GM18867 (cell line): ENCODE measurements at regions not wholly inside any gene's neighbourhood (a gene's known extent, or its start where the extent isn't known, plus 50 kb on each side); places are given as distances from the start of the nearest gene placed in this dataset.

Experiments
- ATAC-seq: cut with Tn5 transposase; IDR thresholded peaks from one replicate; pipeline ENCODE4 v1.9.1; 2021; ENCODE audit warnings: mild to moderate bottlenecking, moderate library complexity; ENCODE audit not compliant: unreplicated experiment

DNA sequence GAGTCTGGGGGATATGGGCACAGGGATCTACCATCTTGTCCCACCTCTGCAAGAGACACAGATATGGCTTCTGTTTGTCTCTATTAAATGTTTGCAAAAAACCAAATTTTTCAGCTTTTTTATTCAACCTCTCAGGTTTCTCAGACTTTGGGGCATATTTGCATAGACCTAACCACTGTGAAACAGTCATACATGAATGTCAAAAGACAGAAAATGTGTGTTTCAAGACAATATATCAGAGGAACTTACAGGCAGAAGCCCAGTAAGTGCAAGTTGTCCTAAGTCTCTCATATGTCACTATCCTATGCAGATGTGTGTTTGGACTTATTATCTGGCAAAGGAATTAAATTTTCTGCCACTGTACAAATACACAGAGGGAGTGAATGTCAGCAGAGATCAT, 951.2 kb downstream of the PCDH18 start:
- ATAC-seq, result no peak

DNA sequence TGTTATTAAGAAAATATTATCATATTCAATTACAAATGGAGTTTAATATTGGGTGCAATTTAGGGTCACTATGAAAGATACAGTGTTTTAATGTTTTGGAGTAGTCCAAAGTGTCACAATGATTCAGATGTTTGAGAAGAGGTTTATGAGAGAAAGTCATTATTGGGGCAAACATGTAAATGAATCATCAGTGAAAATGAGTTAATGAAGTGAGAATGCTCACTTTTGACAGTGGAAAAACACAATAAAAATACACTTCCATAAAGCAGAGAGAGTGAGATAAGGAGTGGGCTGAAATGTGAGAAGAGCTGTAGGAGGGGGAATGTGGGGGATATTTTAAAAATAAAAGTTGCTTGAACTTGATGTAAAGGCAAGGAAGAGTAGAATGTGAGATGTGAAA, 957.1 kb downstream of the PCDH18 start:
- no peak for ATAC-seq

DNA sequence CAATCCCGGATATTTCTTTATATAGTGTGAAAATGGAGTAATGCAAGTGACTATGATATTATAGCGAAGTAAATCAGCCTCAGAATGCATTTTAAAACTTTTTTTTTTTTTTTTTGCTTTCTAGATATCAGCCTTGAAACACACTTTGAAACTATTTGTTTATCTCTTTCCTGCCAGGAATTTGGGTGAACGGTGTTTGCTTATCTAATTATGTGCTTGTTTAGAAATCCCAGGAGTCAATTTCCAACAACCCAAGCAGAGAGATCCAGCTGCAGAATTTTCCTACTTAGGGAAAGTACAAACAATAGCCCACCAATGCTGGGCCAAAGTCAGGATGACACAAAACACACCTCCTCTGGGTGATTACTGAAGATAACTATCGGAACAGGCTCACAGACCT, 958.8 kb downstream of the PCDH18 start:
- no peak for ATAC-seq

DNA sequence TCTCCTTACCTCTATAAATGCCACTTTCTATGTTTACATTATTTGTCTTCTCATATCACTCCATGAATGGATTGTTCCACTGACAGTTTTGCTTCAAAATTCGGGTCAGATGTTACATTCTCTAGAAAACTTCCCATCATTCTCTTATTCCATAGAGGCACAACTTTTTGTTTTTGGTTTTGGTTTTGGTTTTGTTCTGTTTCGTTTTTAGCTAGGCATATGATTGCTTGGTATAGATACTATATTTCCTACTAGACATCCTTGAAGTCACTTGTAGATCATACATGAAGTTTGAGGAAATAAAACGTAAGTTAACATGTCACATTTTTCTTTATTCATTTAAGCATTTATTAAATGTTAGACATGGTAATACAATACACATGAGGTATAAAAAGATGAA, 961.0 kb downstream of the PCDH18 start:
- peak; percentile 48 for ATAC-seq

DNA sequence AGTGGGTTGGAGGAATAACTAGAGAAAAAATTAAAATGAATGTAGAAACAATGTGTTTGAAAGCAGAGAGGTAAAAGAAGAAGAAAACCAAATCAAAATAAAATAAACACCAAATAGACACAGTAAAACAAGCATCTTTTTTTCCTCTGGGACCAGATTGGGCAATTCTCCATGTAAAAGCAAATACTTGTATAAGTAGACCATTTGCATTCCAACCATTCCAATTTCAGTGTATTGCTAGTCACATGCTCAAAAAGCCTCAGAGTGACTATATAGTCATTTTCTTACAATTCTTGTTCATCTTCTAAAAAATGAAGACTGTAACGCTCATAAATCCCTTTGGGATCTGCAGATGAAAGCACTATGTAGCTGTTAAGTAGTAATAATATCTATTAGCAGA, 969.5 kb downstream of the PCDH18 start:
- ATAC-seq, result no peak

DNA sequence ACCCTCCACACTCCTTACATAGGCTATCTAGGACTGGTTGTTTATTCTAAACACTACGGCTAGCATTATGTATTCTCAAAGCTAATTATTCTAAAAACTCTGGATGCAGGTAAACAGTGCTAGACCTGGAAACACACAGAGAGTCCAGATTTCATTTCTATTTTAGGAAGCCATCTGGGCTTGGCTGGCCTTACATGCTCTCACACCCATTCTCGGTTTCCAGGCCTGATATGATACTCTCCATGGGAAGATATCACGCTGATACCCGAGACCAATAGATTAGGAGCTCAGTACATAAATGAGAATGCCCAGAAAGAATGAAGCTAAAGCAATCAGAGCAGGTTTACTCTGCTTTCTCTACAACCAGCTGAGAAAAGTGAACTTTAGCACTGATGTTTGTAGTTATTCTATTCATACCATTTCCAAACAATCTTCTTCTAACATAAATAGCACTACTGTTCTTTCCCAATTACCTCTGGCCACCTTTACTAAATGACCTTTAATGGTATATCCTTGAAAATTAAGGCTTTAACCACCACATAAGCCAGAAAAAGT, 973.3 kb downstream of the PCDH18 start:
- ATAC-seq, result no peak

DNA sequence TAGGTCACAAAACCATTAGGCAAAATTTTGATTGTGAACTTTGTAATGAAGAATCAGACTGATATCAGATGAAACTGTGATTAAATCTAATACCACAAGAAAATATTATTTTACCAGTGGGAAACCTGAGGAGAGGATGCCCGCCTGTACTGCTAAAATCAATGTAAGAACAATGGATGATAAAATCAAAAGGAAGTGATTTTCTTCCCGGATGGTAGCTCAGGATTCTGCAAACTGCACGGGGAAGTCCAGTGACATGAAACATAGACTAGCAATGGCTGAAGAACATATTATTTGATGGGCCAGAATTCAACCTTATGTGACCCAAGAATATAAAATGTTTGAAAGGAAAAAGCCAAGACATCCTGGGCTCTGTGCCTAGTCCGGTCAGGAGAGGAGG, 974.9 kb downstream of the PCDH18 start:
- no peak for ATAC-seq

DNA sequence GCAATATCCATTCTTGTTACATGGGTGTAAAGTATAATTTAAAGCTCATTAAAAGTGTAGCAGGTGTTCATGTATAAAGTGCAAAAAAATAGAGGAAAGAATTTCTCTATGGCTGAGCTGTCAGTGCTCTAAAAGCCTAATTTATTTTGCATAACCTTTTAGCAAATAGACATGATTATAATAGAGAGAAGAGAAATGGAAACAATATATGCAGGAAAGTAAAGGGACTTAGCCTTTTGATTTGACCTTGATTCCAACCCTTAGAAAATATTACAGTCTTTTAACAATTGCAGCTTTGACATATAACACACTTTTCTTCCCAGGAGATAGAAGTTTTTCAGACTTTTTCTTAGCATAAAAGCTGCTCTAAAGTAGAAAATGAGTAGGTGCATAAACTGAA, 978.3 kb downstream of the PCDH18 start:
- no peak for ATAC-seq

DNA sequence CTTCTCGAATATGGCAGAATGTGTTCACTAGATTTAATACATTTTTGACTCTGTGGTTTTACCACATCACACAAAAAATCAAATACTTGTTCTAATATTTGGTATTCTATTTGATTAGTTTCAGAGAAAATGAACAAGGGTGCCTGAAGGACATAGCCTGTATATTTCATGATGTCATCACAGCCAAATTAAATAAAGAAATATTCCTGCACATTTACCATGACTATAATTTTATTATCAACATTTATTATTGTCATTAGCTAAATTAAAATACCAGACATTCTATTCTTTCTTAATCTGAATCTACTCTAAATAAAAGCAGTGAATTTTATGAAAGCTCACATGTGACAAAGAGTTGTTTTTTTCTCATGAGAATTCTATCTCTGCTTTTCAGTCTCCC, 980.5 kb downstream of the PCDH18 start:
- ATAC-seq, result no peak

DNA sequence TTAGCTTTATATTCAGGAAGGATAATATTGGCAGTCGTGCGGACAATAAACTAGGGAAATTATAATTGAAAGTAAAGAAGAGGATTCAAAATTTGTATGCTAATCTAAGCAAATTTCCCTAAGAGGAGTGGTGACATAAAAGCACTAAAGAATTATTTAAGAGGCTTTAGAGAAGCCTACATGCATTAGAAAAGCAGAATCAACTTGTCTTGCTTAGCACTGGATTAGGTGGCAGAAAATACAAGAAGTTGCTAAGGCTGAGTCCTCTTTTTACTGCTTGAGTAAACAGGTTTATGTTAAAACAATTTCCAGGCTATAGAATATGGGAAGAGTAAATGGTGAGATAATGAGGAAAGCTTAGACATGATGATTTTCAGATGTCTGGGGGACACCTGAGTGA, 991.5 kb downstream of the PCDH18 start:
- no peak for ATAC-seq

DNA sequence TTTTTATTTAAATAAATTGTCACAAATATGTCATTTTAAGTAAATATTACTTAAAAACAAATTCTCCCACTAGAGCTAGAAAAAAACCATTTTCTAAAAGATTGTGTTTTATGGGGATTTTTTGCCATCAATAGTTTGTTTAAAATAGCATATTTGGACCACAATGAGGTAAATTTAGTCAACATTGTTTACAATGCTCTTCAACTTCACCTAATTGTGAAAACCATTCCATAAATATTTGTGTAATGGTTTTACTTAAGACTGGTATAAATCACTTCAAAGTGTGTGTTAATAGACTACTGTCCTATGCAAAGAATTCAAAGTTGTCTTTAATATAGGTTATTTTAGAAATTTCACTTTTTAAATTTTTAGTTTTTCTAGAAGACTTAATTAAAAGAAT, 1004.2 kb downstream of the PCDH18 start:
- no peak for ATAC-seq

DNA sequence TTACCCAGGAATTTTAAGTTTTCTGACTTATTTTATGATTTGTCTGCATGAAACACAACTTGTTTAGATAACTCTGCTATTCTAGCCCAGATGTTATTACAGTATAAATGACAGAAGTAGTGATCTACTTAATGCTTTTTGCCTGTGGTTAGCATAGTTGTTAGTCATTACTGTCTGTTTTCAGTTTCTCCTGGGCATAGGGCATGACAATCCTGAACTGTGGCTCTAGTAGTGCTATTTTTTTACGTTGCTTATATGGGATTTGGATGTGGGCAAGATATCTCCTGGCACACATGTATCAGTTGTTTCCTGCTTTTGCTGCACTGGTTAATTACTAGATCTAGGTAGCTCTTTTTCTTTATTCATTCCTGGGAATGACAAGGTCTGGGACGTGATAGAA, 1005.8 kb downstream of the PCDH18 start:
- ATAC-seq, result no peak

DNA sequence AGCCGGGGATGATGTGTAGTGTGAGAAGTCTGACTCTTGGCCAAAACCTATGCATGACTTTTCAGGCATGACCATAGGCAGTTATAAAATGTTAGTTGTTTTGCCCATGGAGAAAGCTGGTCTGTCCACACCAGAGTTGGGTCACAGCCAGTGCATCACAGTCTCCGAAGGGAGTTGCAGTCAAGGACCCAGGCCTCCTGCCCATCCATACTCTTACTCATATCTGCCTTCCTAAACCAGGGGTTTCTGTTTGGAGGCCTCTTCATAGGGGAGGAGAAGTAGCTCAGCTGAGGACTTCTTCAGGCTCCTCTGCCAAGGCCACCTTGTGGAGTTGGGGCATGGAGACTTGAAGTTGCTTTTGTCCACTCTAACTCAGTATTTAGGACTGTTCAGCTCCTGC, 1008.3 kb downstream of the PCDH18 start:
- ATAC-seq, result no peak

DNA sequence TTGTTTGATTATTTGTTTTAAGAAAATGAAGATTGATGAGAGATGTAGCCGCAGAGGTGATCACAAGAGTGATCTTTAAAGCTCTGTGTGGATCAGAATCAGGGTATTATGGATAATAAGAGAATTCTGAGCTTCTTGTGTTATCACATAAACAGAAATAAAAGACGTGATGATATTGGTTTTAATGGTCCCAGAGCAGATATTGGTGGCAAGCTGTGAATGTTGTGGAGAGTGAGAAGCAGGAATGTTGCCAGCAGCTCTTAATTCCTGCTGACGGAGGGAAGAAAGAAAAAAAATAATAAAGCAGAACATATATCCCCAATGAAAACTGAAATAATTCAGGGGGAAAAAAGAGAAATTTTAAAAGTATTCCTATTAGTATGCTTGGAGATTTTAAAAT, 1015.9 kb downstream of the PCDH18 start:
- ATAC-seq, result no peak

DNA sequence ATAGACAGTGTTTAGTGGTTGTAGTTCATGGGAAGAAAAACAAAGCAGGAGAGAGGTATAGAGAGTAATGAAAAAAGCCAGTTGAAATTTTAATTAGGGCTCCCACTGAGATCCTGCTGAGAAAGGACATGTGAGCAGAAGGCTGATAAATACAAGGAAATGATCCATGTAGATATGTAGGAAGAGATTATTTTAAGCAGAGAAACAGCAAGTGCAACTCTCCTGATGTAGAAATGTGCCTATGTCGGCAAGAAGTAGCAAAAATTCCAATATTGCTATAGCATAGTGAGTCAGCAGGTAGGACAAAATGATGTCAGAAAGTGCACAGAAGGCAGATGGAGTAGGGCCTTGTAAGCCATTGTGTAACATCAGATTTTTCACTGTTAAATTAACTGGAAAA, 1027.3 kb downstream of the PCDH18 start:
- ATAC-seq, result no peak

DNA sequence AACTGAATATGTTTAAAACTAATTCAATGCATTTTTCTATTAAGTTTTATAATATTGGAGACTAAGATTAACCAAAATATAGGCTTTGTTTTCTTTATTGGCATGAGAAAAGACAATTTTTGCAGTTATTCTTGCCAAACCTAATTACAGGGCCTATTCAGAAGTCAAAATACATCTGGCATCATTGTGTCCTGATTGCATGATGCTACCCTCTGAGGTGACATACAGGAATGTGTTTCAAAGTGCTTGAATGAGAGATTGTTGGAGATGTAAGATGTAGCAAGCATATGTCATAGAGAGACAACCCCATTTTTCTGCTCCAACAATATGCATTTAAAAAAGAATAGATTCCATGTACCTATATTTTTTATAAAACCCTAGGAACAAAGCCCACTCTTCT, 1036.4 kb downstream of the PCDH18 start:
- no peak for ATAC-seq

DNA sequence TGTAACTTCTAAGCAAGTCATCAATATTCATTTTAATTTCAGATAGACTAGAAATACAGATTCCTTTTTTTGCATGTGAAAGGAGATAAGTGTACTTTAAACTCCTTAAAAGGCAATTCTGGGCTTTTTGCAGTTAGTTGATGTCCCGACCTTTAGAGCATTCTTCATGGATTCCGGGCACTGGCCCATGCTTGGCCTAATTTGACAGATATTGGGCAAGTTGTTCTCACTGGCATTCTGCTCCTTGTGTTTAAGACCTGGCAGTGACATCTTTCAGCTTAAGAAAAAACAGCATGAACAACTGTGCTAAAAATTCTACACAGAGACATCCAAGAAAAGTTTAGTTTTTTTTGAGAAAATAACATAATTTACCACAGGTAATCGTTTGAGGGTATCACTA, 1037.2 kb downstream of the PCDH18 start:
- ATAC-seq, result no peak

DNA sequence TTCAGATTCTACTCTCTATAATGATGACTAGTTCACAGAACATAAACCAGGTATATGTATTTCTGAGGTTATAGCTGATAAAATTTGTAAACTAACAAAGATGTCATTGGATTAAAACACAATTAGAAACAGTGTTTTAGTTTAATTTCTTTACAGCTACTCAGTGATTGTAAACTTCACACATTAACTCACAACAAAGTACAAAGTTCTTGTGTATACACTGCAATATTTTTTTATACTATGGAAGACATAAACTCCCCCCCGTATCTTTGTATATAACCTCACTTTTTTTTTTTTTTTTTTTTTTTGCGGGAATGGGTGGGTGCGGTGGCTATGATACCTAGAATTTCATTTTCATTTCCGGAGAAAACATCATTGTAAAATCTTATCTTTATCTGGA, 1043.2 kb downstream of the PCDH18 start:
- no peak for ATAC-seq

DNA sequence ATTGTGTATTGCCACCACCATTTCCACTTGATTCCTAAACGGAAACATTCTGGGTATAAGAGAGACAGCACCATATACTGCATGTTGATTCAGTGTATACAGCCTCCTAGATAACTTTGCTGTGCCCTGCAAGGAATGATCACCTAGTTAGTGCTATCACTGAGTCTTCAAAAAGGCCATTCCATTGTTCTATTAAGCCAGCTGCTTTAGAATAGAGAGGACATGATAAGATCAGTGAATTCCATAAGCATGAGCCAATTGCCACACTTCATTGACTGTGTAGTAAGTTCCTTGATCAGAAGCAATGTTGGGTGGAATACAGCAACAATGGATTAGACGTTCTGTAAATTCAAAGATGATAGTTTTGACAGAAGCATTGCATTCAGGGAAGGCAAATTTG, 1047.3 kb downstream of the PCDH18 start:
- ATAC-seq, result no peak

DNA sequence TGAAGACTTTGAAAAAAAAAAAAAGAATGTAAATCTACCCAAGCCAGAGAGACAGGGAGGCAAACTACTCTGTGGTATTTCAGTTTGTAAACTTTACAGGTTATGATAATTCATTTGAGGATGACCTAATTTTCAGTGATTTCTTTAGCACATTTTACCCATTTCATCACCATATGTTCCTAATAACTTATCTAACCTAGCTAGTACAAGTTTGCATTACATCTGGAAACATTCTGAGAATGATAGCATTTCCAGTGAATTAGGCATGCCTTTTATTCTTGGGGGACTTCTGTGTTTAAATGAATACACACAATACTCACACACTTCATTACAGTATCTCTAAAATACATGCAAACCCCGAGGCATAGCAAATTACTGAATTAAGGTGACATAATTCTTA, 1055.5 kb downstream of the PCDH18 start:
- no peak for ATAC-seq

DNA sequence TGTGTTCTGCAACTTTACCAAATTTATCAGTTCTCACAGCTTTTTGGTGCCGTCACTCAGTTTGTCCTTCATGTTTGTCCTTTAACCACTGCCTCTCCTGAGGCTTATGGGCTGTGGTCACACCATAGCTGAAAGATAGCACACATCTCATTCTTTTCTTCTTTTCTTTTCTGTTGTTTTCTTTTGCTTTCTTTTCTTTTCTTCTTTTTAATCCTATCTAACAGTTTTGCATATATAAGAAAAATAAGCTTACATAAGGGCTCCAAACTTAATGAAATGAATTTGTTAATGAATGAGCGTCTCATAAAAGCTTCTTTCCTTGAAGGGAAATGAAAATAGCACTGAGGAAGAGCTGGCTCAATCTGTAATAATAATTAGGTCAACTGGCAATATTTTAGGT, 1061.2 kb downstream of the PCDH18 start:
- ATAC-seq, result no peak

DNA sequence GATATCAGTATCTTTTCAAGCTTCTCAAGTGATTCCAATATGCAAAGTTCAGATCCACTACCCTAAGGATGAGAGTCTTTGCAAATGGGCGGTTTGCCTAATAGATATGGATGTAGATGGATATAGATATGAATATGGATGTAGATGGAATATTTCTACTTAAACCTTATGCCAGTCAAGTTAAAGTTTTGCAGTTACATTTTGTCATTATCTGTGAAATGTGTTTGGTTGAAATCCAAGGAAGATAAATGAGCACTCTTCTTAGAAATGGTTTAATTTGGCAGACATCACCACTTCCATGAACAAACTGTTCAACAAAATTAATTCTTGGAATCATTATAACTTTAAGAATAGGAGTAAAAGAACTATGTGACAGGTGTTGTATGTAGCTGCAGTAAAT, 1066.6 kb downstream of the PCDH18 start:
- ATAC-seq, result no peak

DNA sequence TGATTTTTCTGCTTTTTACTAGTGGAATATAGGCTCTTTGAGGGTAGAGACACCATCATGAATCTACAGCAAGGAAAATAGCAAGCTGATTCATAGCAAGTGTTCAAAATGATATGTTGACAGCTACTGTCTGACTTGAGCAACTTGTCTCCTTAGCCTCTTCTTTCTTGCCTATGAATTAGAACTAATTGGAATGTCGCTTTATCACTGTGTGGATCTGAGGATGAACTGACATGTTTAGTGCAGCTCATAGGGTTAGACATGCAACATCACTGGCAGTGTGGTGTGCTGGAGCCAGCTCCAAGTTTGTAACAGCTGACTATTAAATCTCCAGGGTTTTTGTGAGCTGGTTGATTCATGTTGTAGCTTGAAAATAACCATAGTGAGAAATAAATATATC, 1068.4 kb downstream of the PCDH18 start:
- no peak for ATAC-seq

DNA sequence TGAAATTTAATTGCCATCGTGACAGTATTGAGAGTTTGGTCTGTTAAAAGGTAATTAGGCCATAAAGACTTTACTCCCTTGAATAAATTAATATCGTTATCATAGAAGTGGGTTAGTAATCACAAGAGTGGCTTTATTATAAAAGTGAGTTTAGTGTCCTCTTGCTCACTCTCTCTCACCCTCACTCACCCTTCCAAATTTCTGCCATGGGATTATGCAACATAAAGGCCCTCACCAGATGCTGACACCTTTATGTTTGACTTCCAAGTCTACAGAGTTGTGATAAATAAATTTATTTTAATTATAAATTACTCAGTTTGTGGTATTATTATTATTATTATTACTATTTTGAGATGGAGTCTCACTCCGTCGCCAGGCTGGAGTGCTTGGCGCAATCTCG, 1070.8 kb downstream of the PCDH18 start:
- ATAC-seq, result no peak
